GM18868 (cell line): ENCODE measurements at regions not wholly inside any gene's neighbourhood (a gene's known extent, or its start where the extent isn't known, plus 50 kb on each side); places are given as distances from the start of the nearest gene placed in this dataset.

ENCODE experiments used
- ATAC-seq: cut with Tn5 transposase; IDR thresholded peaks from one replicate; pipeline ENCODE4 v1.9.1; 2021; ENCODE audit warnings: mild to moderate bottlenecking, moderate library complexity; ENCODE audit not compliant: unreplicated experiment

DNA sequence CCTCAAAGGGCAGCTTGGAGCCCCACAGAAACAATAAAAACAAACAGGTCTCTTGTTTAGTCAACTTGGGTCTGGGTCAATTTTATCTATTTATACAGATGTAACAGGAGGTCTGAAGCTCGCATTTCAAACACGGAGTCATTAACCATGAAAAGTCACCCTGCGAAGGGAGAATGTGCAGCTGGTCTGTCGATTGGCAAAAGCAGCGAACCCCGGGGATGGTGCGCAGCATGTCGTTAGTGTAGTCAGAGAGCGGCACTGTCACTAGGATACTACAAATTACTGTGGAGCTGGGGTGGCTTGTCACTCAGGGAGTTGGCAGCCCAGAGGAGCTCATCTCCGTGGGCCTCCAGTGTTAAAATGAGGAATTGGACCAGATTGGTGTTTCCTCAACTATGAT, 190.4 kb upstream of the ARG1 start:
- ATAC-seq = no peak

DNA sequence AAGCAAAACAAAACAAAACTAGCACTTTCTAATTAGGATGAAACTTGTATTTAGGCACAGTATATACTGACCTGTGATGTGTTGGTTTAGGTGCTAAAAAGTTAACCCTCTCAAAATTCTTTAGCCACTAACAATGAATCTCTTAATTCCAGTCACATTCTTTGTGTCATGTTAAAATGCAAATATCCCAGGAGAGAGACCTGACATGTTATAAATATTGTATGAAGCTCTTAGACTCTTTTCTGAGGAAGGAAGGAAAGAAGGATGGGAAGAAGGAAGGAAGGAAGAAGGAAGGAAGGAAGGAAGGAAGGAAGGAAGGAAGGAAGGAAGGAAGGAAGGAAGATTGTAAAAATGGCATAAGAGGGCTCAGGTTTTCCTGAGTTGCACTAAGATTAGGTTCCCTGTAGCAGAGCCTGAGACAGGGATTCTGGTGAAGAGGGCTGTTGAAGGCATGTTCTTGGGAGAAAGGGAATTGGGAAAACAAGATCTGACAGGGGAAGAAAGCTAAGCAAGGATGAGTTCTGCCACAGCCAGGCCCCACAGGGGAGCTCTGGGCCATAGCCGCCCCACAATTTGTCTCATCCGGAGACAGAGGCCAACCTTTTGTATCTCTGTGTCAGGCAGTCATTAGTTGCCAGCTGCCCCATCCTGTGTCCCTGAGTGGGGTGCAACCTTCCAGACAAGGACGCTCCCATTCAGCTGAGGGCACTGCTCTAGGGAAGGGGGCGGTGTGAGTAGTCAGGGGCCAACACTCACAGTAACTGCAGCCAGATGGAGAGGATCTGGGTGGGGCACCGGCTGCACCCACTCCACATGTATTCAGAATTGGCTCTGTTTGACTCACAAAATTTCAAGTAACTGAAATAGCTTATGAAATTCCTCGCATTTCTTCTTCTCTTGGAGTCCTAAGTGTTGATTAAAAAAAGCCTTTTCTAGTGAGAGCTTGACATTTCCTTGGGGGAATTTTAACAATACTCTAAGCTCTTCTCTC, 189.3 kb upstream of the ARG1 start:
- ATAC-seq = no peak

DNA sequence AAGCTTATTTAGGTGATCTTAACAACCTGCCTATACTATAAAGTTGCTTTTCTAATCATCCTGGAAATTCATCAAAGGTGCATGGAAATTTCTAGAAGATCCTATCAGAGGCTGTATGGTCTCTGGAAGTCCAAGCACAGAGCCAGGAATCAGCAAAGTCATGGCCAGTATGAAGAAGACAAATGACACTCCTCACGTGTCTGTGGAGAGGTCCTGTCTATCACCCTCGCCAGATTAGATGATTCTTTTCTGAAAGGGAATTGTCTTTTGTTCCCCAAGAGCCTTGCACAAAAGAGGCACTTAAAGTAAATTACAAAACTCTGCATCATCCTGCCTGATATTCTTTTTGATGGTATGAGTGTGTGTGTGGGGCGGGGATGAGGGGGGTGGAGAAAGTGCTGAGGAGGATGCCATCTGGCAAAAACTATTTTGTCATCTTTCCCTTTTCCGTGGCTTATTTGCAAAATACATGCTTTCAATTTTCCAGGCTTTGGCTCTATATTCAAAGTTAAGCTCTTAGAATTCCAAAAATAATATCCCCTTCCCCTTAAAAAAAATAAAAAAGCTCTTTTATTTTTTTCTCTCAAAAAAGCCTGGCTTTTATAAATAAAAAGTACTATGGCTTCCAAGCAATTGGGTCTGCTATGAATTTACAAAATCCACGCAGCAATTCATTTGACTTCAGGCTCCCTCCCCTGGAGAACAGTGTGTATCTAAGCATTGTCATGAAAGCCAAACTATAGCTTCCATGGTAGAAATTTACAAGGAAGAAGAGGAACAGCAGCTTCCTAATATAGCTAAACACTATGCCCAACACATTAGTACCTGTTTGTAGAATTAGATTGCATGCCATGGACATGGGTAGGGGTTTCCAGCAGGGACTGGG, 185.2 kb upstream of the ARG1 start:
- no peak for ATAC-seq

DNA sequence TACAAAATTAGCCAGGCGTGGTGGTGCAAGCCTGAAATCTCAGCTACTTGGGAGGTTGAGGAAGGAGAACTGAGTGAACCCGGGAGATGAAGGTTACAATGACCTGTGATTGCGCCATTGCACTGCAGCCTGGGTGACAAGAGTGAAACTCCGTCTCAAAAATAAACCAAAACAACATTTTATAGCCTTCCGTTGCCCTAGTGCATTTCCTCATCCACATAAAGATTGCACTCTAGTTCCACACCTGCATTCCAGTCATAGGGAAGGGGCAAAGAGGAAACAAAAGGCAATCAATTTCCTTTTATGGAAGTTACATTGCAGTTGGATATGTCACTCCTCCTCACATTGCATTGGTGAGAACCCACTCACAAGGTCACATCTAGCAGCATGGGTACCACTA, 182.7 kb upstream of the ARG1 start:
- ATAC-seq = no peak

DNA sequence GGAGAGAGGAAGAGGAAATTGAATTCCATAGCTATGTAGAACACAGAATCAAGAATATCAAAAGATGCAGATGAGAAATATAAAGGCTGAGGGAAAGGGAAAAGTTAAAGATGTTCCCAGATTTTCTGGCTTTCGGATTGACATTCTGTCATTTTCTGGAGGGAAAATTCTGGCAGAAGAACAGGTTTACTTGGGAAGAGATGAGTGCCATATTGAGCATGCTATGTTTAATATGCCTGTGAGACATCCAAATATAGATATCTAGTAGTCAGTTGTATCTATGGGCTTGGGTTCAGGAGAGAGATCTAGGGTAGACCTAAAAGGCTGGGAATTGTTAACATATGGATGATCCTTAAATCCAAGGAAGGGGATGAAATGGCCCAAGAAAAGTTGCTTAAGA, 181.9 kb upstream of the ARG1 start:
- ATAC-seq = no peak

DNA sequence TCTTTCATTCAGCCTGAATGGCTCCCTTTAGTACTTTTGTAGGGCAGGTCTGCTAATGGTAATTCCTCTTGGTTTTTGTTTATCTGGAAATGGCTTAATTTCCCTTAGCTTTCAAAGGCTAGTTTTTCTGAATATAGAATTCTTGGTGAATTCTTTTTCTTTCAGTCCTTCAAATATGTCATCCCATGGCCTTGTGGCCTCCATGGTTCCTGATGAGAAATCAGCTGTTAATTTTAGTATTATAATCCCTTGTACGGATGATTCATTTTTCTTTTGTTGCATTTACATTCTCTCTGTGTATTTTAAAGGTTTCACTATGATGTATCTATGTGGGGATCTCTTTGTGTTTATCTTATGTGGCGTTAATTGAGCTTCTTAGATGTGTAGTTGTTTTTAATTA, 179.6 kb upstream of the ARG1 start:
- ATAC-seq = no peak

DNA sequence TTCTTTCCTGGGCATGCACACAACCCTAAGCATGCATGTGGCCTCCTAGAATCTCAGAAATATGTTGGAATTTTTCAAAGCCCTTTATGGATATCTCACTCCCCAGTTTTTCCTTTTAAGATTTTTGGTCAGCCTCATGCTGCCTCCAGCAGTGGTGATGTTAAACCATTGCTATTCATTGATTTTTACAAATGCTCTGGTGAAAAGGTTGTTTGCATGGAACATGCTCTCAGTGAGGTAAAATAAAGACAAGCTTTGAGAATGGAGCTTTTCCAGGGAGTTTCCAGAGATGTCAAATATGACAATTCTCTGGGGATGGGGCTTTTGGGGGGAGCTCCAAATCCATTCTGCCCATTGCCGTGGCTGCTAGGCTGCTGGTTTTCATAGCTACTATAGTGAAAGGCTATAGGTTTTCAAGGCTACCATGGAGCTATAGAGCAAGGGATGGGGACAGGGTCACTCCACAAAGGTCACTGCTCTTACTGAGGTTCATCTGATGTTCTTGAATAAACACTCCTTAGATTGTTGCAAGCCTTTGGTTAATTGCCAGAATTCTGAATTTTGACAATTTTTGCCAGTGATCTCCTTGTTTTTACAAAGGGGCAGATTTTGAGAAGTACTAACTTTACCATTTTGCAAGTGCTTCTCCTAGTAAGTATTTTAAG, 178.1 kb upstream of the ARG1 start:
- no peak for ATAC-seq

DNA sequence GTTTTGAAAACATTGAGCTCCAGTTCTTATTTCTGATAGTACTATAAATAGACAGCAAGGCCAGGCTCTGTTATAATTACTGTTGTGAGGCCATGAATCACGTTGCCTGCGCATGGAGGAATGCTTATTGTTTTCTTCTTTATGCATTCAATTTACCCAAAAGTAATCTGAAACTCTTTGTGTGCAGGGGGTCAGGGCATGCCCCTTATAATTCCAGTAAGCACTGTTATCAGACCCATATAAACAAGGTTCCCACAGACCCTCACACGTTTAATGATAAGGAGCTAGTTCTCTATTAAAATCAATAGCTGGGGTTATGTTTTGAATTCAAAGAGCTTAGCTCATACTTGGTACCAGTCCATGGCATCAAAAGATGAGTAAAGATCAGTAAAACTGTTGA, 174.8 kb upstream of the ARG1 start:
- ATAC-seq = no peak

DNA sequence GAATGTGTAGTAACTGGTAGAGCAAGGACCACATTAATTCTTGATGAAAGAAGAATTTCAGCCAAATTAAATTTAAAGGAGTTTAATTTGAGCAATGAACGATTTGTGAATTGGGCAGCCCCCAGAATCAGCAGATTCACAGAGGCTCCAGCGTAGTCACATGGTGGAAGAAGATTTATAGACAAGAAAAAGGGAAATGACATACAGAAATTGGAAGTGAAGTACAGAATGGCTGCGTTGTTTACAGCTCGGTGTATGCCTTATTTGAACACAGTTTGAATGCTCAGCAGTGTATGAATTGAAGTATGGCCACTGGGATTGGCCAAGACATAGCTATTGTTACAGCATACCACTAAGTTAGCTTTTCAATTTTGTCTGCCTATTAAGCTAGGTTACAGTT, 173.6 kb upstream of the ARG1 start:
- ATAC-seq = no peak

DNA sequence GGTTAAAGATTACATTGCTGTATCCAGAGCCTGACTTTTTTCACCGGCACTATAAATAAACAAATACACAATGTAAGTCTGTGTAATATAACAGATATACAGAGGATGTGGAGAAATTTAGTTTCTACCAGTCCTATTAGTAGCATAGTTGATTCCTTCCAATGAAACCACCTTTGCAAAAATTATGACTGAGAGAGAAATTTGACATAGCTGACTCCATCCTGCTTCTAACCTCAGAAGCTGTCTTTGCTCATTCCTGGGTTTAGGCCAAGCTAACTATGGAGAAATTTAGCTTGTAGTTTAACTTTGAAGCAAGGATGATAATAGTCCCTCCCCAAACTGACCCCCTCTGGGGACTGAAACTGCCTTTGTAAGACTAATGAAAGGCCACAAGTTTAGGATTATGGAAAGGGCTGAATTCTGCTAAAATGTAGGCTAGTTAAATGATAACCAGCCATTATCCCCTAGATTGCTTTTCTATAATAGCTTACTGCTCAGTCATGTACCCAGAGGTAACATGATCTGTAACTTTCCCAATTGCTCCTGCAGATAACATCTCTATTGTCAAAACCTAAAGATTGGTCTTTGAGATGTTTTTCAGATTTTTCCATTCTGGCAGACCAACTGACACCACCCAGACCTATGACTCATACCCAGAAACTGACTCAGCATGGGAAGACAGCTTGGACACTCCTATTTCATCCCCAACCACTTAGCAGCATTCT, 172.8 kb upstream of the ARG1 start:
- ATAC-seq = no peak

DNA sequence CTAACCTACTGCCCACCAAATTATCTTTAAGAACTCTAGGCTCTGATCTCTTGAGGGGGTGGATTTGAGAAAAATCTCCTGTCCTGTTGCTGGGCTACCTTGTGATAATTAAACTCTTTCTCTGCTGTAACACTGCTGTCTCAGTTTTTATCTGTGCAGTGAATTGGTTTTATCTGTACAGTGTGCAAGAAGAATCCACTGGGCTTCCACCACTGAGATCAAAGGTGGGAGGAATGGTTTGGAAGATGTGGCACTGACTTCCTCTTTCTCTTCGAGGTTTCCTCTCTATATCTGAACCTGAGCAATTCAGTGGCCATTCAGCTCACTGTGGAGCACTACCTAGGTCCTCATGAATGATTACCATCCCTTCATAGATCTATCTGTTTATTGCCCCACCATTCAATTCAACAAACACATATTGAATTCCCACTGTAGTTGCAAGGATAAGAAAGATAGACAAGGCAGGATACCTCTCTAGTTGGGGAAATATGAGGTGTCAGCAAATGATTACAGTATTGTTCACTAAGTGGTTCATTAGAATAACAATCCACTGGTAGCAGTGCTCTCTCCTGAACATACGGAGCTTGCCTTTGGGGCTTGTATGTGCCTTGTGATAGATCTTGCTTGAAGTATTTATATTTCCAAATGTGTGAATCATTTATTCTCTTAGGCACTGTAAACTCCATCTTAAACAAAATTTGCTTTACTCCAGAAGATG, 172.1 kb upstream of the ARG1 start:
- no peak for ATAC-seq

DNA sequence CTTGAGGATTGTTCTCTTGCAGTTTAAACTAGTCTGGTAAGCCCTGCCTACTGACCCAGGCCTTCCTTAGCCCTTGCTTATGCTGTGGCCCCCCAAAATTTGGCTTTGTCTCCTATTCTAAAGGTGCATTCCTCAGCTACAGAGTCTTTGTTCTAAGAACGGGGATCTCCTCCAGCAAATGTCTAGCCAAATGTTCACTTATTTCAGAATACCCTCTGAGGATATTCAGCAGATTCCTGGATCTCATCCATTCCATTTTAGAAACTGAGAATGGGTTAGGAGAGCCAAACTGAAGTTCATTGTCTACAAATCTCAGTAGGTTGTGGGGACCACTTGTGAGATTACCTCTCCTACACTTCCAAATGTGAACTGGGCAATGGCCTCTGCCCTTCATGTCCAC, 164.2 kb upstream of the ARG1 start:
- no peak for ATAC-seq

DNA sequence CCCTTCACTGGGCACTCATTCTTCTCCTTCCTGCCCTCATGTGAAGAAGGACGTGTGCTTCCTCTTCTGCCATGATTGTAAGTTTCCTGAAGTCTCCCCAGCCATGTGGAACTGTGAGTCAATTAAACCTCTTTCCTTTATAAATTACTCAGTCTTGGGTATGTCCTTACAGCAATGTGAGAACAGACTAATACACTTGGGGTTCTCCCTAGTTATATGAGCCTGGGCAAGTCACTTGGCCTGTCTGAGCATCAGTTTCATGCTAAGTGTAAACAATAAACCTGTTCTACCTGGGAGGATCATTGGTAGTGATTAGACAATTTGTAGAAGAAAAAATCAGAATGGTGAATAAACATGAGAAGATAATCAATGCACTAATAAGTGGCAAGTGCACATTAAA, 162.2 kb upstream of the ARG1 start:
- ATAC-seq = no peak

DNA sequence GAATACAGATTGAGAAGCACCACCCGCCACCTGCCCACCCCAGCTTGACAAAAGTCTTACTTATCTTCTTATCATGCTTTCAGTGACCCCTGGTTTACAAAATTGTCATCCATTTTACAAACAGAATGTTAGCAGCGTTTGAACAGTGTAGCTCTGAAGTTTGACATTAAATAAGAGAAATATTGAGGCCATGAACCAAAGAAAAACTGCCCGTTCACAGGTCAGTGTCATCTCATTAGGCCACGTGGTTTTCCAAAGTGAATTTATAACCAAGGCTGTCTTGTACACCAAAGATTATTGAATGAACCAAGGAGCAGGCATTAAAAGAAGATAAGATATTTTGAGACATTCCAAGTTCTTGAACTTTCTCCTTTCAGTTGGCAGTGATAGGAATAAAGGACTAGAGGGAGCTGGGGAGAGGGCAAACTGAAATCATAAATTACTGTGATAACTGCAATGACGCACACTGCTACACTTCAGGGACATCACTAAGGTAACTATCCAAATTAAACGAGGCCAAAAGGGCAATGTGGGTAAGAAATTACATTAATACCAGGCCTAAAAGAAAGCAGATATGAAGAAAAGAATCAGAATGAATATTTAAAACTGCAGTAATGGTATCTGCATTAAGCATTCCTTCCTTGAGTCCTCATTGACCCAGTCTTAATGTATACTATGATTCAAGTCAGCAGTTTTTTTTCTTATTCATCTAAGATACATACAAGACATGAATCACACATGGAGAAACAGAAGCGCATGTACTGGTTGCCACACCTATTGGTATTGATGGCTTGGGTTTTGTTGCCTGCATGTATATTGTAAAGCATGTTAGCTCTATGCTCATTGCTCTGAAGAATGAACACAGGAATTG, 159.8 kb upstream of the ARG1 start:
- no peak for ATAC-seq

DNA sequence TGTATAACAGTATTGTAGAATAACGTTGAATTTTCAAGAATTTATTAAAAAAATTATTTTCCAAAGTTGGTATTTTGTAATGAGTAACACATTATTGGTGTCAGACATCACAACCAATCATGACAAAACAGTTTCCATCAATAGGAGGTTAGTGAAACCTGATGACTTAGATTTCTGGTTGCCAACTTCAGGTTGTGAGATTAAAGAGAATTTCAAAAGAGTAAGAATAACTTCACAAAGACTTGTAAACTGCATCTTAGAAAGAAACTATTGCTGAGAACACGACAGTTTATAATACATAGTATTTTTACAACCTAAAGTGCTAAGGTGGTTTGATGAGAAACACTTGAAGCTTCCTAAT, 159.2 kb upstream of the ARG1 start:
- no peak for ATAC-seq

DNA sequence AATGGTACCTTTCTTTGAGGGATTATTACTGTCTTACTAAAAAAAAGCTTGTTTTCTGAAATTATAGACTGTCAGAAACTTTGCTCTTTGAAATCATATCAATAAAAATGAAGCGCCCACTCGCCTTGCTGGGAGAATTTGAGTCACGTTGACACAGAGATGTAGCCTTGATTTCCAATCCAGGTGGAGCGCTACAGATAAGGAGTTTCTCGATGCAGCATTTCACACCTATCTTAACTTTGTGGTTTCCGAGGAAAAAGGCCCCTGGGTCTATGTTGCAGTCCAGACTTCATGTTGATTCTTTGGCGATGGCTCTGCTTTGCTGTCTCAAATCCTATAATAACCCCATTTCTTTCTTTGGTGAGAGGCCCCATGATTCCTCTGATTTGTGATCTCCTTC, 158.1 kb upstream of the ARG1 start:
- ATAC-seq = no peak

DNA sequence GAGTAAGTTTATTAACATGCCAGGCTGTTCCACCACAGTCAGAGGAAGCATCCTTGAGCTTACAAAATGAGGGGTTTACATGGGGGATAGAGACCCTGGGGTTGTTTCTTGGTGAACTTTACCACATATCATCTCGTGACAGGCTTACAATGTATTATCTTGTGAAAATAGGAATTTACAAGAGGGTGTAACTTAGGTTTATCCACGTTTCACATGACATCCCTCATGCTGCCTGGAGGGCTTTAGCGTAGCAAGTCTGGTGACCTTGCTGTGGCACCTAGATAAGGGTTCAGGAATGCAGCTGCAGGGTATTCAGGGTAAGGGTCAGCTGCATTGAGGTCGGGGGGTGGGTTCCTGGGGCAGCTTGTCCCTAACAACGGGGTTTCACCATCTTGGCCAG, 154.6 kb upstream of the ARG1 start:
- no peak for ATAC-seq

DNA sequence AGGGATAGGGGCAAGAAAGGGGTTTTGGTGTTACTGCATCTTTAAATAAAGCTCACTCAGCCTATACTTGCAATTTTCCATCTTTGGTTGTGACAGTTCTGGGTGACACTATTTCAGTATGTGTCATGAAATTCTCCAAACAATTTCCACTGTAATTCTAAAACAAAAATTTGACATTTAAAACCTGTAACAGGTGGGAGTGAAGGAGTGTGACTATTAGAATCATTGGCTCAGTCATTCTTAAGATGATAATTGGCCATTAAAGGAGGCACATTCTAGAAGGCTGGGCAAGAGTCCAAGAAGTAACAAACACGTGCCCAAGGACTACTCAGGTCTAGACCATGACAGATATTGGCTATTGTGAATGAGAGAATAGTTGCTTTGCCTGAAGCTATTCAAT, 153.3 kb upstream of the ARG1 start:
- ATAC-seq = no peak

DNA sequence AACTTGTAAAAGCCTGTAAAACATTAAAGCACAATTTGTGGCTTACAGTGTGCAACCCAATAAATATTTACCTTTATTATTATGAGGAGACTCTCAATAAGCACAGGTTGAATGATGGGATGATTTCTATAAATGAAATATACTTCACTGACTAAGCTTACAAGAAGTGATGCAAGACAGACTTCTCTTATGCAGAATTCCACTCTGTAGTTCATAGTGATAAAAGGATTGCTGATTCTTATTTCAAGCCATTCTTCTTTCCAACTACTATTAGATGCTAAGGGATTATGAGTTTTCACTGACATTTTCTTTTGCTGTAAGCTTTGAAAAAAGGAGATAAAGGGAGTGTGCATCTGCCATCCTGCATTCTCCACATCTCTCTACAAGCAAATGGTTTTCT, 149.0 kb upstream of the ARG1 start:
- no peak for ATAC-seq
